ENCODE measurements at regions not wholly inside any gene's neighbourhood (a gene's known extent, or its start where the extent isn't known, plus 50 kb on each side); places are given as distances from the start of the nearest gene placed in this dataset.

GRCh38 chr1:235011064-235011598 is 117.5 kb downstream of the TOMM20 start:
- TF ChIP-seq POLR2AphosphoS5 (IDR thresholded peaks at IDR 0.05; ENCODE audit: low read depth, low read length), result no peak
- TF ChIP-seq MXI1 (IDR thresholded peaks at IDR 0.05; ENCODE audit: low read depth, low read length), result no peak
- no peak for TF ChIP-seq NFIC (IDR thresholded peaks at IDR 0.05; ENCODE audit: borderline replicate concordance)
- no peak for TF ChIP-seq YY1 (IDR thresholded peaks at IDR 0.05; ENCODE audit: low read depth)
- TF ChIP-seq TAF1 (IDR thresholded peaks at IDR 0.05; ENCODE audit: borderline replicate concordance, low read depth, low read length), result no peak
- no peak for TF ChIP-seq CTCF (IDR thresholded peaks at IDR 0.05)
- TF ChIP-seq GABPA (IDR thresholded peaks at IDR 0.05; ENCODE audit: low read depth), result no peak
- TF ChIP-seq SMC3 (IDR thresholded peaks at IDR 0.05; ENCODE audit: low read depth, low read length), result no peak
- TF ChIP-seq, protein P1, sequence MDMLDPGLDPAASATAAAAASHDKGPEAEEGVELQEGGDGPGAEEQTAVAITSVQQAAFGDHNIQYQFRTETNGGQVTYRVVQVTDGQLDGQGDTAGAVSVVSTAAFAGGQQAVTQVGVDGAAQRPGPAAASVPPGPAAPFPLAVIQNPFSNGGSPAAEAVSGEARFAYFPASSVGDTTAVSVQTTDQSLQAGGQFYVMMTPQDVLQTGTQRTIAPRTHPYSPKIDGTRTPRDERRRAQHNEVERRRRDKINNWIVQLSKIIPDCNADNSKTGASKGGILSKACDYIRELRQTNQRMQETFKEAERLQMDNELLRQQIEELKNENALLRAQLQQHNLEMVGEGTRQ (IDR thresholded peaks at IDR 0.05; ENCODE audit: borderline replicate concordance, low read depth, low read length), result no peak
- no peak for TF ChIP-seq EP300 (IDR thresholded peaks at IDR 0.05; ENCODE audit: borderline replicate concordance in 1 of 2, low read depth in 1 of 2, low read length in 1 of 2)
- TF ChIP-seq RCOR1 (IDR thresholded peaks at IDR 0.05; ENCODE audit: low read length), result no peak
- no peak for TF ChIP-seq EZH2phosphoT487 (IDR thresholded peaks at IDR 0.05; ENCODE audit: borderline replicate concordance, low read depth)
- TF ChIP-seq ELF1 (IDR thresholded peaks at IDR 0.05), result no peak

All from SK-N-SH (cell line).